HG02885 (cell line): ENCODE measurements at regions not wholly inside any gene's neighbourhood (a gene's known extent, or its start where the extent isn't known, plus 50 kb on each side); places are given as distances from the start of the nearest gene placed in this dataset.
A peak's percentile ranks its signal among the peaks of the same experiment; 100 is the strongest.
"Not testable (repeated sequence)": the region's sequence is repeated elsewhere in the genome, so short reads cannot be mapped to it uniquely, and the experiment has no call there.

Experiments used
- ATAC-seq: cut with Tn5 transposase; IDR thresholded peaks from one replicate; pipeline ENCODE4 v1.9.1; 2021; ENCODE audit warnings: mild to moderate bottlenecking; ENCODE audit not compliant: unreplicated experiment, poor library complexity

- ATAC-seq = no peak
Measured at GRCh38 chr5:34416501-34417008, 239.6 kb upstream of the RAI14 start.

GRCh38 chr5:34420191-34420590 lies 235.9 kb upstream of the RAI14 start:
- not testable (repeated sequence) for ATAC-seq

GRCh38 chr5:34436761-34437501 lies 219.2 kb upstream of the RAI14 start:
- ATAC-seq = no peak

GRCh38 chr5:34439601-34440000 lies 216.5 kb upstream of the RAI14 start:
- ATAC-seq = no peak

GRCh38 chr5:34441767-34442166 lies 214.4 kb upstream of the RAI14 start:
- ATAC-seq = not testable (repeated sequence)

- ATAC-seq = no peak
Measured at GRCh38 chr5:34447424-34447823, 208.7 kb upstream of the RAI14 start.

GRCh38 chr5:34449639-34450038 lies 206.5 kb upstream of the RAI14 start:
- ATAC-seq = no peak

- no peak for ATAC-seq
Measured at GRCh38 chr5:34450338-34450737, 205.8 kb upstream of the RAI14 start.

GRCh38 chr5:34452170-34452828 lies 203.8 kb upstream of the RAI14 start:
- no peak for ATAC-seq

GRCh38 chr5:34455098-34455497 lies 201.0 kb upstream of the RAI14 start:
- ATAC-seq = no peak

GRCh38 chr5:34459908-34460307 lies 196.2 kb upstream of the RAI14 start:
- ATAC-seq = no peak

GRCh38 chr5:34460496-34460895 lies 195.6 kb upstream of the RAI14 start:
- ATAC-seq = no peak

GRCh38 chr5:34464829-34465228 lies 191.3 kb upstream of the RAI14 start:
- no peak for ATAC-seq

- not testable (repeated sequence) for ATAC-seq
Measured at GRCh38 chr5:34465301-34465700, 190.8 kb upstream of the RAI14 start.

GRCh38 chr5:34466519-34467388 lies 189.4 kb upstream of the RAI14 start:
- ATAC-seq = not testable (repeated sequence)

- no peak for ATAC-seq
Measured at GRCh38 chr5:34467436-34467835, 188.7 kb upstream of the RAI14 start.

GRCh38 chr5:34467984-34468383 lies 188.1 kb upstream of the RAI14 start:
- ATAC-seq = not testable (repeated sequence)

- no peak for ATAC-seq
Measured at GRCh38 chr5:34469971-34470370, 186.2 kb upstream of the RAI14 start.

- ATAC-seq = peak; percentile 70
Measured at GRCh38 chr5:34474573-34475021, 181.5 kb upstream of the RAI14 start.

- ATAC-seq = no peak
Measured at GRCh38 chr5:34475249-34475966, 180.7 kb upstream of the RAI14 start.
